ENCODE measurements at regions not wholly inside any gene's neighbourhood (a gene's known extent, or its start where the extent isn't known, plus 50 kb on each side); places are given as distances from the start of the nearest gene placed in this dataset.

- TF ChIP-seq IKZF1 (conservative IDR thresholded peaks at IDR 0.05) (no peak), RUNX3 (IDR thresholded peaks at IDR 0.05; ENCODE audit: low read length) (no peak), SKIL (IDR thresholded peaks at IDR 0.05; ENCODE audit: low read depth, poor library complexity, severe bottlenecking) (no peak), RCOR1 (conservative IDR thresholded peaks at IDR 0.05; ENCODE audit: low read depth, low read length) (no peak), SPI1 (IDR thresholded peaks at IDR 0.05; ENCODE audit: borderline replicate concordance, insufficient read depth, low read depth, low read length) (no peak), MEF2A (IDR thresholded peaks at IDR 0.05; ENCODE audit: insufficient read depth, low read depth, low read length) (no peak), REST (IDR thresholded peaks at IDR 0.05; ENCODE audit: low read depth, low read length) (no peak), GATAD2B (conservative IDR thresholded peaks at IDR 0.05; ENCODE audit: low read depth) (no peak), SREBF1 (IDR thresholded peaks at IDR 0.05; ENCODE audit: low read length) (no peak), POLR2AphosphoS2 (IDR thresholded peaks at IDR 0.05; ENCODE audit: low read depth, low read length) (no peak), YBX1 (IDR thresholded peaks at IDR 0.05) (no peak), SMAD5 (IDR thresholded peaks at IDR 0.05; ENCODE audit: low read depth) (no peak), RELB (IDR thresholded peaks at IDR 0.05; ENCODE audit: low read depth) (no peak), MTA3 (IDR thresholded peaks at IDR 0.05; ENCODE audit: borderline replicate concordance, low read length) (no peak)
Measured at GRCh38 chr10:104510644-104511043, 130.4 kb upstream of the SORCS3 start (continued).

Data from GM12878 (cell line).